NCI-H1092 treated with DMSO at 0.1 percent for 48 hours (cell line): ENCODE measurements at regions not wholly inside any gene's neighbourhood (a gene's known extent, or its start where the extent isn't known, plus 50 kb on each side); places are given as distances from the start of the nearest gene placed in this dataset.
A peak's percentile ranks its signal among the peaks of the same experiment; 100 is the strongest.
"Not testable (repeated sequence)": the region's sequence is repeated elsewhere in the genome, so short reads cannot be mapped to it uniquely, and the experiment has no call there.

Experiments
- DNase-seq: peaks from one replicate; lab custom pipeline; 2025; lab: John Stamatoyannopoulos, UW

GRCh38 chr1:221257548-221257947 lies 378.3 kb downstream of the HLX start:
- not testable (repeated sequence) for DNase-seq

GRCh38 chr1:221262677-221263076 lies 383.4 kb downstream of the HLX start:
- not testable (repeated sequence) for DNase-seq

- DNase-seq, result peak; percentile 72
Observed at GRCh38 chr1:221263831-221264767, 384.9 kb downstream of the HLX start.

GRCh38 chr1:221264848-221265247 lies 385.6 kb downstream of the HLX start:
- no peak for DNase-seq

GRCh38 chr1:221268295-221268694 lies 389.1 kb downstream of the HLX start:
- no peak for DNase-seq

- no peak for DNase-seq
Observed at GRCh38 chr1:221271701-221272100, 392.5 kb downstream of the HLX start.

- peak; percentile 47 for DNase-seq
Observed at GRCh38 chr1:221272940-221273339, 393.7 kb downstream of the HLX start.

GRCh38 chr1:221274373-221274772 lies 395.1 kb downstream of the HLX start:
- peak; percentile 96 for DNase-seq

- no peak for DNase-seq
Observed at GRCh38 chr1:221276896-221277409, 397.7 kb downstream of the HLX start.

GRCh38 chr1:221279146-221279545 lies 399.9 kb downstream of the HLX start:
- DNase-seq, result no peak

- DNase-seq, result no peak
Observed at GRCh38 chr1:221283532-221283931, 404.3 kb downstream of the HLX start.

- DNase-seq, result no peak
Observed at GRCh38 chr1:221284028-221284427, 404.8 kb downstream of the HLX start.

GRCh38 chr1:221284991-221285390 lies 405.7 kb downstream of the HLX start:
- DNase-seq, result not testable (repeated sequence)

- DNase-seq, result not testable (repeated sequence)
Observed at GRCh38 chr1:221285458-221286210, 406.4 kb downstream of the HLX start.

GRCh38 chr1:221286399-221286798 lies 407.2 kb downstream of the HLX start:
- no peak for DNase-seq

GRCh38 chr1:221289103-221289502 lies 409.9 kb downstream of the HLX start:
- no peak for DNase-seq

GRCh38 chr1:221290669-221291068 lies 411.4 kb downstream of the HLX start:
- DNase-seq, result no peak

GRCh38 chr1:221291113-221291512 lies 411.9 kb downstream of the HLX start:
- no peak for DNase-seq

- no peak for DNase-seq
Observed at GRCh38 chr1:221292652-221293051, 413.4 kb downstream of the HLX start.

GRCh38 chr1:221294242-221294641 lies 415.0 kb downstream of the HLX start:
- DNase-seq, result no peak

GRCh38 chr1:221302357-221302756 lies 423.1 kb downstream of the HLX start:
- no peak for DNase-seq

- no peak for DNase-seq
Observed at GRCh38 chr1:221302810-221303209, 423.6 kb downstream of the HLX start.

- DNase-seq, result no peak
Observed at GRCh38 chr1:221303623-221304022, 424.4 kb downstream of the HLX start.
